SU-DHL-6 (cell line): ENCODE measurements at regions not wholly inside any gene's neighbourhood (a gene's known extent, or its start where the extent isn't known, plus 50 kb on each side); places are given as distances from the start of the nearest gene placed in this dataset.

ENCODE experiments used
- H2AFZ ChIP-seq: fragments of 200-600 bp; sonication (generic); 2 replicates; pipeline ENCODE4 v1.6.1; 2014; ENCODE audit warnings: low read depth, mild to moderate bottlenecking, moderate library complexity, mixed read lengths, antibody characterized with exemption, low read length; ENCODE audit not compliant: severe bottlenecking
- H3F3A ChIP-seq: fragments of 200-600 bp; shearing (Covaris generic); 2 replicates; pipeline ENCODE4 v1.6.0; 2016; ENCODE audit warnings: antibody characterized with exemption, mild to moderate bottlenecking; ENCODE audit not compliant: insufficient read depth
- H3K27ac ChIP-seq: fragments of 200-600 bp; sonication (generic); 2 replicates; pipeline ENCODE4 v1.5.1; 2016; ENCODE audit warnings: low read depth, mild to moderate bottlenecking, low read length, moderate library complexity, mixed read lengths
- H3K27me3 ChIP-seq: fragments of 200-600 bp; sonication (generic), shearing (Covaris generic); 2 replicates; pipeline ENCODE4 v1.6.0; 2014; ENCODE audit warnings: mild to moderate bottlenecking, low read length
- H3K36me3 ChIP-seq: fragments of 200-600 bp; sonication (generic); 2 replicates; pipeline ENCODE4 v1.6.1; 2014; ENCODE audit warnings: mild to moderate bottlenecking, low read length, mixed read lengths
- H3K4me2 ChIP-seq: fragments of 300-600, 200-600 bp; shearing (Covaris generic), sonication (generic); 2 replicates; pipeline ENCODE4 v1.6.0; 2014; ENCODE audit warnings: low read length, low read depth, mild to moderate bottlenecking; ENCODE audit not compliant: poor library complexity, severe bottlenecking
- H3K4me3 ChIP-seq: fragments of 200-600 bp; sonication (generic); 2 replicates; pipeline ENCODE4 v1.5.1; 2014; ENCODE audit warnings: antibody characterized with exemption, low read length, mild to moderate bottlenecking, mixed read lengths; ENCODE audit not compliant: insufficient read depth, poor library complexity, severe bottlenecking
- H3K79me2 ChIP-seq: fragments of 200-600 bp; sonication (generic); 2 replicates; pipeline ENCODE4 v1.6.1; 2014; ENCODE audit warnings: mild to moderate bottlenecking, low read length, moderate library complexity; ENCODE audit not compliant: insufficient read depth
- H3K9ac ChIP-seq: fragments of 200-600 bp; sonication (generic); 2 replicates; pipeline ENCODE4 v1.7.0; 2014; ENCODE audit warnings: mild to moderate bottlenecking, low read length
- H3K9me2 ChIP-seq: fragments of 200-600 bp; sonication (generic); replicated peaks from 2 replicates; pipeline ENCODE4 v1.6.1; 2014; ENCODE audit warnings: low read length; ENCODE audit not compliant: insufficient read depth
- H3K9me3 ChIP-seq: fragments of 200-600 bp; sonication (generic); 2 replicates; pipeline ENCODE4 v1.6.1; 2014; ENCODE audit warnings: low read length, mixed read lengths; ENCODE audit not compliant: insufficient read depth
- H4K20me1 ChIP-seq: fragments of 200-600 bp; sonication (generic); 2 replicates; pipeline ENCODE4 v1.6.1; 2014; ENCODE audit warnings: low read depth, mild to moderate bottlenecking, antibody characterized with exemption, low read length, moderate library complexity, mixed read lengths
- CTCF ChIP-seq: fragments of 200-600 bp; sonication (generic); IDR thresholded peaks from one replicate; pipeline ENCODE4 v1.5.1; 2017; ENCODE audit warnings: antibody characterized with exemption, mild to moderate bottlenecking, low read length, moderate library complexity; ENCODE audit not compliant: insufficient read depth, poor library complexity, severe bottlenecking
- EZH2phosphoT487 ChIP-seq: fragments of 200-600 bp; sonication (generic), shearing (Covaris generic); conservative IDR thresholded peaks from 2 replicates; pipeline ENCODE4 v1.6.1; 2018; ENCODE audit warnings: mild to moderate bottlenecking, antibody characterized with exemption, low read length, moderate library complexity, mixed read lengths

- Histone ChIP-seq H3K9ac (no peak overlapping the region), H3K9me2 (no peaks in the 10 kb centered on the region), H3K79me2 (no peaks in the 10 kb centered on the region), H3F3A (no peaks in the 10 kb centered on the region), H3K9me3 (no peaks in the 10 kb centered on the region), H4K20me1 (no peaks in the 10 kb centered on the region), H3K36me3 (no peaks in the 10 kb centered on the region), H3K4me3 (no peak overlapping the region), H3K4me2 (no peak overlapping the region), H2AFZ (no peak overlapping the region), H3K27me3 (no peaks in the 10 kb centered on the region), H3K27ac (no peak overlapping the region)
- no peak for TF ChIP-seq CTCF
- TF ChIP-seq EZH2phosphoT487: no peak
These were observed 202.1 kb upstream of the B3GAT1 start for GRCh38 chr11:134614141-134614540.

- no peak overlapping the region for H3K9ac ChIP-seq
- no peaks in the 10 kb centered on the region for H3F3A ChIP-seq
- H3K9me2 ChIP-seq: no peaks in the 10 kb centered on the region
- H3K27ac ChIP-seq: no peak overlapping the region
- no peak overlapping the region for H2AFZ ChIP-seq
- no peaks in the 10 kb centered on the region for H3K27me3 ChIP-seq
- H3K4me3 ChIP-seq: no peak overlapping the region
- no peaks in the 10 kb centered on the region for H3K36me3 ChIP-seq
- no peaks in the 10 kb centered on the region for H3K9me3 ChIP-seq
- H4K20me1 ChIP-seq: no peaks in the 10 kb centered on the region
- no peak overlapping the region for H3K4me2 ChIP-seq
- H3K79me2 ChIP-seq: no peaks in the 10 kb centered on the region
- no peak for TF ChIP-seq CTCF
- no peak for TF ChIP-seq EZH2phosphoT487
These were observed 201.6 kb upstream of the B3GAT1 start for GRCh38 chr11:134613646-134614045.

GRCh38 chr11:134612140-134613030, 200.3 kb upstream of the B3GAT1 start:
- H3K9me3 ChIP-seq: no peaks in the 10 kb centered on the region

More at GRCh38 chr11:134612140-134613030, 200.3 kb upstream of the B3GAT1 start:
- no peaks in the 10 kb centered on the region for H4K20me1 ChIP-seq
- H3K36me3 ChIP-seq: no peaks in the 10 kb centered on the region
- no peak overlapping the region for H3K27ac ChIP-seq
- no peaks in the 10 kb centered on the region for H3F3A ChIP-seq
- no peak overlapping the region for H3K4me3 ChIP-seq
- no peaks in the 10 kb centered on the region for H3K79me2 ChIP-seq
- no peak overlapping the region for H2AFZ ChIP-seq
- TF ChIP-seq CTCF (no peak), EZH2phosphoT487 (no peak)
- no peaks in the 10 kb centered on the region for H3K9me2 ChIP-seq
- H3K4me2 ChIP-seq: no peak overlapping the region
- H3K9ac ChIP-seq: no peak overlapping the region
- H3K27me3 ChIP-seq: no peaks in the 10 kb centered on the region
